Thyroid gland (tissue), 4 donors: ENCODE measurements at regions not wholly inside any gene's neighbourhood (a gene's known extent, or its start where the extent isn't known, plus 50 kb on each side); places are given as distances from the start of the nearest gene placed in this dataset.

Experiments
- POLR2A ChIP-seq, 2 donors: fragments of 450-650 bp; IDR thresholded peaks; one replicate each; pipeline ENCODE4 v1.6.1; 2017; ENCODE audit warnings: antibody characterized with exemption in 2 of 2, mild to moderate bottlenecking in 2 of 2, moderate library complexity in 1 of 2
- TF ChIP-seq, protein P1 (sequence below), 6 experiments: fragments of 200-600 bp in 3 of 6; fragments of 450-650 bp in 3 of 6; sonication (generic) in 3 of 6; IDR thresholded peaks; one replicate each; pipeline ENCODE4 v1.5.1; 2016 to 2019; ENCODE audit warnings: antibody characterized with exemption in 6 of 6, mild to moderate bottlenecking in 2 of 6, inconsistent platforms in 1 of 6, moderate library complexity in 1 of 6

DNA sequence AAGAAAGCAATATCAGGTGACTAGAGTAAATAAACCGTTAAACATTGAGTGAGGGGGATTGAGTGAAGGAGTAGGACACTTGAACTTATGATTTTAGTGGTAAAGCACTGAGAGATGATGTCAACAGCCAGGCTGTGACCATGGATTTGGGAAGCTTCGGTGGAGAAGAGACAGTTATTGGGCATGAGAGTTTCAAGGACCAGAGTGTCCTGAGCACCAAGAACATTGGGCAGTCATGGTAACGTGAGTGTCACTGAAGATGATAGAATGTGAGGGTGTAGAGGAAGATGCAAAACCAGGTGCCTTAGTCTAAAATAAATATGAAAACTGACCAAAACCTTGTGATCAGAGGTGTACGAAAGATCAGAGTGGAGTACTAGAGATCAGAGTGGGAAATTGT is 248.1 kb downstream of the ASXL3 start:
- TF ChIP-seq, protein P1, sequence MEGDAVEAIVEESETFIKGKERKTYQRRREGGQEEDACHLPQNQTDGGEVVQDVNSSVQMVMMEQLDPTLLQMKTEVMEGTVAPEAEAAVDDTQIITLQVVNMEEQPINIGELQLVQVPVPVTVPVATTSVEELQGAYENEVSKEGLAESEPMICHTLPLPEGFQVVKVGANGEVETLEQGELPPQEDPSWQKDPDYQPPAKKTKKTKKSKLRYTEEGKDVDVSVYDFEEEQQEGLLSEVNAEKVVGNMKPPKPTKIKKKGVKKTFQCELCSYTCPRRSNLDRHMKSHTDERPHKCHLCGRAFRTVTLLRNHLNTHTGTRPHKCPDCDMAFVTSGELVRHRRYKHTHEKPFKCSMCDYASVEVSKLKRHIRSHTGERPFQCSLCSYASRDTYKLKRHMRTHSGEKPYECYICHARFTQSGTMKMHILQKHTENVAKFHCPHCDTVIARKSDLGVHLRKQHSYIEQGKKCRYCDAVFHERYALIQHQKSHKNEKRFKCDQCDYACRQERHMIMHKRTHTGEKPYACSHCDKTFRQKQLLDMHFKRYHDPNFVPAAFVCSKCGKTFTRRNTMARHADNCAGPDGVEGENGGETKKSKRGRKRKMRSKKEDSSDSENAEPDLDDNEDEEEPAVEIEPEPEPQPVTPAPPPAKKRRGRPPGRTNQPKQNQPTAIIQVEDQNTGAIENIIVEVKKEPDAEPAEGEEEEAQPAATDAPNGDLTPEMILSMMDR (IDR thresholded peaks at IDR 0.05): no peak
- no peak for TF ChIP-seq POLR2A (IDR thresholded peaks at IDR 0.05)
